Anterior cingulate cortex (tissue), 58 donors: ENCODE measurements at regions not wholly inside any gene's neighbourhood (a gene's known extent, or its start where the extent isn't known, plus 50 kb on each side); places are given as distances from the start of the nearest gene placed in this dataset.
"Not testable (repeated sequence)": the region's sequence is repeated elsewhere in the genome, so short reads cannot be mapped to it uniquely, and the experiment has no call there.

Experiments used
- DNase-seq, 58 donors: peaks; one replicate each; lab custom pipeline; 2025; lab: John Stamatoyannopoulos, UW

DNA sequence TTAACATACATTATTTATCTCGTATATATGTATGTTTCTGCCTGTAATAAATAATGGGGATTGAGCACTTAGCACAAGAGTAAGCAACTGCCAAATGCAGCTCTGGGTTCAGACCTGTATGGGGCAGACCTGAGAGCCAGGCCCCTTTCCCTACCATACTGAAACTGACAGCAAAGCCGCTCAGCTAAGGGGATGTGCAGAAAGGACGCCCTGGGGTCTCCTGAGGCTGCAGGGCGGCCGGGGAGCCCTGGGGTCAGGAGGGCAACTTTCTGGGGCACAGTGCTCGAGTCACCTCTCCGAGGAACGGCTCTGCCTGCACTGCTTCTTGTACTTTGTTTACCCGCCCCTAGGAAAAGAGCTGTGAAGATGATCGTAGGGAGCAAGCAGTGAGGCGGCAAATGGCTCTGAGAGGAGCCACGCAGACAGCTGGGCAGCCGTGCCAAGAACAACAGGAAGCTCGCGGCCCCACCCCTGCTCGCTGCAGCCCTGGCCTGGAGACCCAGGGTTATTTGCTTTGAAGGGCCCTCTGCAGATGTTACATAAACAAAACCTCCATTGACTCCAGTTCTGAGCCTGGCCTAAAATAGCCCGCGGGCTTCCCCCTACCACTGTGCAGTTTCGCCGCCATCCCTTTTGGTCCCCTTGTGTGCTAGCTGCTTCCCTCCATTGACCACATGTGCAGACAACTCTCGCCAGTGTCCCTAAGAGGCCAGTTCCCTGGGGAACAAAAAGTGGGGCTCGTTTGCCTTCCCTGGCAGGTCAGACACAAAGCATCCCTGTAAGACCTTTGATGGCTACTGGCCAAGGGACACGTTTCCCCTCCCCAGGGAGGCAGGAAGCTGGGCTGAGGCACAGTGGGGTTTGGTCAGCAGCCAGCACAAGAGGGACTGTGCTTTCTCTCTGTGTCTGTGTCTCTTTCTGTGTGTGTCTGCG, 111.3 kb upstream of the LNX1 start:
- DNase-seq: peak in 45 of 58 donors; percentile 6 to 72 (median 43)

DNA sequence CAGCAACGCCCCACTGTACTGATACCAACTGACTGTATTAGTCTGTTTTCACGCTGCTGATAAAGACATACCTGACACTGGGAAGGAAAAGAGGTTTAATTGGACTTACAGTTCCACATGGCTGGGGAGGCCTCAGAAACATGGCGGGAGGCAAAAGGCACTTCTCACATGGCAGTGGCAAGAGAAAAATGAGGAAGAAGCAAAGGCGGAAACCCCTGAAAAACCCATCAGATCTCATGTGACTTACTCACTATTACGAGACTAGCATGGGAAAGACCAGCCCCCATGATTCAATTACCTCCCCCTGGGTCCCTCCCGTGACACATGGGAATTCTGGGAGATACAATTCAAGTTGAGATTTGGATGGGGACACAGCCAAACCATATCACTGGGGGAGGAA, 110.0 kb upstream of the LNX1 start:
- DNase-seq: not testable (repeated sequence)

DNA sequence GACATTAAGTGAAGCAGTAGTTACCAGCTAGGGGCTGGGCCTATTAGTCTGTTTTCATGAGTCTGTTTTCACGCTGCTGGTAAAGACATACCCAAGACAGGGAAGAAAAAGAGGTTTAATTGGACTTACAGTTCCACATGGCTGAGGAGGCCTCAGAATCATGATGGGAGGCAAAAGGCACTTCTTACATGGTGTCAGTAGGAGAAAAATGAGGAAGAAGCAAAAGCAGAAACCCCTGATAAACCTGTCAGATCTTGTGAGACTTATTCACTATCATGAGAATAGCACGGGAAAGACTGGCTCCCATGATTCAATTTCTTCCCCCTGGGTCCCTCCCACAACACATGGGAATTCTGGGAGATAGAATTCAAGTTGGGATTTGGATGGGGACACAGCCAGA, 108.0 kb upstream of the LNX1 start:
- not testable (repeated sequence) for DNase-seq

DNA sequence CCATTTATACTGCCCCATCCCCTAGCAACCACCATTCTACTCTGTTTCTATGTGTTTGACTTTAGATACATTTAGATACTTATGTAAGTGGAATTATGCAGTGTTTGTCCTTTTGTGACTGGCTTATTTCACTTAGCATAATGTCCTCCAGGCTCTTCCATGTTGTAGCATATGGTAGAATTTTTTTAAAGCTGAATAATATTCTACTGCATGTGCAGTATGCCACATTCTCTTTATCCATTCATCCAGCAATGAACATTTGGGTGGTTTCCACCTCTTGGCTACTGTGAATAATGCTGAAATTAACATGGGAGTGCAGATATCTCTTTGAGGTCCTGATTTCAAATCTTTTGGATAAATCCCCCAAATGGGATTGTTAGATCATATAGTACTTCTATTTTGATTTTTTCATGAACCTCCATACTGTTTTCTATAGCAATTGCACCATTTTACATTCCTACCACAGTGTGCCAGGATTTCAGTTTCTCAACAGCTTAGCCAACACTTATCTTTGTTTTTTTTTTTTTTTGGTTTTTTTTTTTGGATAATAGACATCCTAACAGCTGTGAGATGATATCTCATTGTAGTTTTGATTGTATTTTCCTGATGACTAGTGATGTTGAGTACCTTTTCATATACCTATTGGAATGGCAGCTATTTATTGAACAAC, 105.9 kb upstream of the LNX1 start:
- DNase-seq: peak in 1 of 58 donors; percentile 34

DNA sequence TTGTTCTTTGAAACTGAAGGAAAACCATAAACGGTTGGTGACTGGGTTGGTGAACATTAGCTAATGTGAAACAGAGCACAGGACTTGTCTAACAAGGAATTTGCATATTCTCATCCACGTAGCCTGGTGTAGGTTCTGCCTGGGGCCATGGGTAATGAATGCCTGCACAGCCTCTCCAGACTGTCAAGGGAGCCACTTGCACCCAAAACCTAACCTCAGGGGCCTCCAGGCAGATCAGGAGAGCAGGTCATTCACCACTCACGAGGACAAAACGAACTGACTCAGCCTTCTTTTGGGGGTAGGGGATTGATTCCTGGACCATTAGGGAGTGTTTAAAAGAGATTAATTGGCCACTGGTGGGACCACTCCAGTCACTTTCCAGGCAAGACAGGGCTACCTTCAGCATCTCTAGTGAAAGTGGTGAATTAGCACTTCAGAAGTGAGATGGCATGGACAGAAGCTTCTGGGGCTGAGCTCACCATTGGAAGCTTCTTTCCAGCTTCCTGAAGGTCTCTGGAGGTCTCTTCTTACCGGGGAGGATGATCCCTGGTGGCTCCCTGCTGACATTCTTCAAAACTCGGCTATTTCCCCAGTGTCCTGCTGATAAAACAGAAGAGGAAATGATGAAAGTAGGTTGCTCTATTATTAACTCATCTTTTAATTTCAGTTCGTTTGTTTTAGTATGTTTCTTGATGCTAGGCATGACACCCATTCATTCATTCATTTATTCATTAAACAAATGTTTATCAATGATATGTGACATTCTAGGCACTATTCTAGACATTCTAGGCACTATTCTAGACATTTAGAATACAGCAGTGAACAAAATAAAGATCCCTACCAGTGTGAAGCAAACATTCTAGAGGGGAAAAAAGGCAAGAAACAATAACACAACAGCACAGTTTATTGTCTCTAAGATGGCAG, 104.5 kb upstream of the LNX1 start:
- DNase-seq: no peak

DNA sequence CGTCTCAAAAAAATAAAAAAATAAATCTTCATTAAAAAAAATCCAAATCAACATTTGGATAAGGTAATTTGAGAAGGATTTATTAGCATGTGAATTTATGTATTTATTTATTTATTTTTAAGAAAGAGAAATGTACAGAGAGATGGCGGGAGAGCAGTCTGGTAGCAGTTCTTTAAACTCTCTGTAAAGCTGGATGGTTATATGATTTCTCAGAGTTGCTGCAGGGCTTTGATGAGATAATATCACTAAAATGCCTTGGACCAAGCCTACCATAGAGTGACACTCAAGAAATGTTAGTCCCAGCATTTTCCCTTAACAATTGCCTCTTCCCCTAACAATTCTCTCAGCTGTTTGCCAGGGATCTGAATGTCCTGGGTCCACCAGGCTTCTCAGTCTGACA, 103.4 kb upstream of the LNX1 start:
- DNase-seq: no peak

DNA sequence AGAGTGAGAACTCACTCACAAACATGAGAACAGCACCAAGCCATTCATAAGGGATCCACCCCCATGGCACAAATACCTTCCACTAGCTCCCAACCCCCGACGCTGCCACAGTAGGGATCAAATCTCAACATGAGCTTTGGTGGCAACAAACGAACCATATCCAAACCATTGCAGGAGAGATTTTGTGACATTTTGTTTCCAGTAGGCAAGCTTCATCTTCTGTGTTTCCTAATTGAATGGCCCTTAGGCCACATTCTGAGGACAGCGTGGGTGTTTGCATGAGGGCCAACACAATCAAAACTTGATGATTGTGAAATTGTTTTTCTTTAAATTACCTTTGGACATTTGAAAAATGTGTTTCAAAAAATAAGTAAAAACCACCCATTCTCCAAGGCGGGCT, 102.6 kb upstream of the LNX1 start:
- DNase-seq: no peak

DNA sequence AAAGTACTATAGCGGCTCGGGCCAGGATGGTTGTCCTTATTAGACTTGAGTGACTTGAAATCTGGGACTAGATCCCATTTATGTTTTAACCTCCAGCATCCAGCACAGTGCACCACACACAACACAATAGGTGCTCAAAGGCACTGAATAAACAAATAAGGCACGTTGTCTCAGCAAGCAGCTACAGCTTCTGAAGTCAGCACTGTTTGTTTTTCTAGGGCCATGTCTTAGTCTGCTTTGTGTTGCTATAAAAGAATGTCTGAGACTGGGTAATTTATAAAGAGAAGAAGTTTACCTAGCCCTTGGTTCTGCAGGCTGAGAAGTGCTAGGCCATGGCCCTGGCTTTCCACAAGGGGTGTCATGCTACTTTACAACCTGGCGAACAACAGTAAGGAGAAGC, 102.1 kb upstream of the LNX1 start:
- no peak for DNase-seq

DNA sequence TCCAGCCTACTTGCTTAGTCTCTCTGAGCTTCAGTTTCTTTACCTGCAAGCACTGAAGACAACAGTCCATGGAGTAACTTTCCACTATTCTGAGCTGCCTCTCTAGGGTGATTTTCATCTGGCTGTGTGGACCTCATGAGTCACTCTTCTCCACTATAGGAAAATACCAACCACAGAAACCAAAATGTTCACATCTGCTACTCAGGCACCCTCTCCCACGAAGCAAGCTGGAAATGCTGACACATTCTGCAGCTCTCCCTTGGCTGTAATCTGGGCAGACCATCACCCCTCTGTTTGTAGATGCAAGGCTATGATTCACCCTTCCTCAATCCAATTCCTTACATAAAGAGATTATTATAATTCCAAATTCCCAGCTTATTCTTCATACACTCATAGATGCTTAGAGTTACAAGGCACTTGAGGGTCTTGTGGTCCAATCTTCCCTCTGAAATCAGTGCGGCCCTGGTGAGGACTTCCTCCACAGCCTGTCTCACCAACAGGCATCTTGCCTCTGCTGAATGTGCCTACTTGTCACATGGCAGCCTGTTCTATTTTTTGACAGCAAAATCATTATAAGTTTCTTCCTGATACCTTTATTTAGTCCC, 97.0 kb upstream of the LNX1 start:
- DNase-seq: peak in 27 of 58 donors; percentile 3 to 80 (median 29)

DNA sequence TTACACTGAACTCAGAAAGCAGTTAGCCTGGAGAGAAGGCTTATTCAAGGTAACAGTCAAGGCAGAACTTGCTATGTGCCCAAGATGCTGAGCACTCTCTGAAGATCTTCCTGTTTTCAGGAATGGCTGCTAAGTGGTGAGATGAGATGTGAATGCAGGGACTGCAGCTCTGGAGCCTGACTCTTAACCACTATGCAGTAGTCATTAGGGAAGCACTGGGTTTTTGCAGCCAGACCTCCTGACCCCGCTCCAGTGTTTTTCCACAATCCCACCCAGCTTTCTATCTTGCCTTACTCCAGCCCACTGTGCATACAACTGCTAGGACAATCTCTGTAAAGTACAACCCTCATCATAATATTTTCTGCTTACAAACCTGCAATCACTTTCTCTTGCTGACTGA, 95.2 kb upstream of the LNX1 start:
- DNase-seq: no peak

DNA sequence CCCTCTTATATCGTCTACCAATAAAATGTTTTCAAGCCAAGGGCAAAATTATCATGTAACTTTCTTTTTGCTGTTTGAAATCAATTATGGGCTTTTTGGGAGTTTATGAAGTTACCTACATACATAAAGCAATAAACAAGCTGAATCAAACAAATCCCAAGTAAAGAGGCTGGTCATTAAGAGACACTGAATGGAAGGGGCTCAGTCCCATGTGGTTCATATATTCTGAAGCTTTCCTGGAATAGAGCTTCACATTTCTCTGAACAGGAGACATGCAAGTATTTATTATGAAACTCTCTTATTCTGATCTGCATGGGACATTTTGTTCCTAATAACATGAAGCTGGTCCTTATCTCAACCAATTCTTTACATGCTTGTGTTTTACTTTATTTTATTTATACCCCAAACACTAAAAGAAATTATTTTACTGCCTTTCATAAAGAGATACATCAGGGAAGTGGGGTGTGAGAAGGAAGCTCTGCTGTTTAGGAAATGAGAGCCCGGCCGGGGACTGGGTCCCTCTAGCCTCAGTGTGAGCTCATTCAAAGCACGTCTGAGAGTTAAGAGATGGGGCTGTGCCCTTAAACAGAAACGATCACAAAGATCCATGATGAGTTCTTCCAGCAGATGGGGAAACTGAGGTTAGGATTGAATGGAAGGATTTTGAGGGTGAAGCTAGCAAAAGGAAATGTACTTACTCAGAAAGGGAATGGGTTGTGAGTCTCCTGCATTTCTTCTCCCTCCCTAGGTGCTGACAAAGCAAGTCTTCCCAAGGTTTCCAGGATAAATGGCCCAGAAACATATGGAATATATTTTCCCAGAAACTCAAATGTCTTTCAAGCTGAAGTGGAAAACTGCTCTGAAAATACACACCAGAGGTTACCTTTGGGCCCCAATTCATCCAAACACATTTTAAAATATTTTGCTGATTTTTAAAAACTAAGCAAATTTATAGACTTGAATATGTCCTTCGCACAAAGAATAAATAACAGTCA, 93.1 kb upstream of the LNX1 start:
- no peak for DNase-seq

DNA sequence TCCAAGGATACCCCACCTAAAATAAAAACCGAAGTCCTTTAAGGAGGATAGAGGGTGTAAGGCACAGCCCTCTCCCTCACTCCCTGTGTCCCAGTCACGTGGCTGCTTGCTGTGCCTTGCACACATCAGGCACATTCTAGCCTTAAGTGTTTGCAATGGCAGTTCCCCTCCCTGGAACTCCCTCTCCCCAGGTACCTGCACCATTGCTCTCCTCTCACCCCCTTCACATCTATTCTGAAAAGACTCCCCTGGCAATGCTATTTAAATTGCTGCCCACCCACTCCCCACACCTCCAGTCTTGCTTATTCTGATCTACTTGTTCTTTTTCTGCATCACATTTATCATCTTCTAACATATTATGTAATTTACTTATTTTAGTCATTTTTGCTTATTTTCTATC, 91.6 kb upstream of the LNX1 start:
- DNase-seq: peak in 15 of 58 donors; percentile 3 to 43 (median 13)

DNA sequence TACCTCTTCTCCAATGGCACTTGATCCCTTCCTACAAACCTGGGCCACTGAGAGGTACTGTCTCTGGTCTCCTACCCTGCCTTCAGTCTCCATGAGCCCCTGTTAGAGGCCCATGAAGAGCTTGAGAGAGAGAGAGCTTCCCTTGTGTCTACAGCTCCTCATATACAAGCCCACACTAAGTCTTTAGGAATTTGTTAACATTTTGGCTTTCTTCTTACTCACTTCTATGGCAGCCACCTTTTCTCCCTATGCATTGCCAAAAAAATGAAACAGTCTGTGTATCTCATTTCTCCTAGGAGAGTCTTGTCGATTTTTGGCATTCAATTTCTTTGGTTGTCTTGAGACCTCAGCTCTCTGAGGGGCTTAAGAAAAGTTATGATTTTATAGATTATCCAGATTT, 90.9 kb upstream of the LNX1 start:
- no peak for DNase-seq

DNA sequence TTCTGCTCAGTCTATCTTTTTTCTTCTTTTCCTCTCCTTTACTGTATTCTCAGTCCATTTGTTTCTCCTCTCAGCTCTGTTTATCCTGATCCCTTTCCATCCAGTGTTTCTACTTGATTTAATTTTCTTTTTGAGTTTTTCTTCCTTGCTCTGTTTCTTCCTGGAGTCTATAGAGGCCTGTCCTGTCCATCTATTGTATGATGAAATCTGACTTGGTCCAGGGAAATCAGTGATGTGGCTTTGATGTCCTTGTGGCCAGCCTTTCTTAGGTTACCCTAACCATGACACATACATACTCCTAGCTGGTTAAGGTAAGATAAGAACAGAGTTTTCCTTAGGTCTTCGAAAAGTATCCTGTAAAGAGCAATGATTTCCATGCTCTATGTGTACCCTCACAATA, 89.3 kb upstream of the LNX1 start:
- DNase-seq: no peak

DNA sequence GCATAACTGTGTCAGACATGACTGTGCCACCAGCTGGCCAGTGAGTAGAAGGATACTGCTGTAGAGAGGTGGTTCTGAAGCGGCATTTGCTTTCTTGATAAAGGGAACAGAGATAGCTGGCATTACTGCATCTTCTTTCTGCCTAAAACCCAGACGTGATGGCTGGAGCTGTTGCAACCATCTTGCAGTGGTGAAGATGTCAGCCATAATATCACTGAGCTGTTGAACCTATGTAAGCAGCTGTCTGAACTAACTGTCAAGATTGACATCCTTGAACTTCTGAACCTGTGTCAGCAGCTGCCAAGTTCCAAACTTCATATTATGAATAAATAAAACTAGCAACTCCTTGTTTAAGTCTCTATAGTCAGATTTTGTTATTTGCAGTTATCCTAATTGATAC, 88.9 kb upstream of the LNX1 start:
- DNase-seq: no peak

DNA sequence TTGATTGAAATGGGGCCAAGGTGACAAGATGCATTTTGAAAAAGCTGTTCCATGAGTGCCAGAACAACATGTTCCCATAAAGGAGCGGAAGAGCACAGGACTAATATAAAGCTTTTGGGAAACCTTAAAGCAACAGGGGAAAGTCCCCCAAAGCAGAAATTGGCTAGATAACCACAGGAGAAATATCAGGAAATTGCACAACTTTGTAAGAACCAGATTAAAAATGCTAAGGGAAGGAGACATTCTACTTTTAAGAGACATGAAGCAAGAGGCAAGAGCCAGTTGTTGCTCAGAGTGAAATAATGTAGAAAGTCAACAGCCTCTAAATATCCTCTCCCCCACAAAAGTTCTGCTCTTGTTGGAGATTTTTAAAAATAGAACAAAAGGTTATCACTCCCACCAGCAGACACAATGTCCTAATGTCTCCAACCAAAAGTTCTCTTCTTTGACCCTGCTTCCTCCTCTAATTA, 85.2 kb upstream of the LNX1 start:
- DNase-seq: no peak

DNA sequence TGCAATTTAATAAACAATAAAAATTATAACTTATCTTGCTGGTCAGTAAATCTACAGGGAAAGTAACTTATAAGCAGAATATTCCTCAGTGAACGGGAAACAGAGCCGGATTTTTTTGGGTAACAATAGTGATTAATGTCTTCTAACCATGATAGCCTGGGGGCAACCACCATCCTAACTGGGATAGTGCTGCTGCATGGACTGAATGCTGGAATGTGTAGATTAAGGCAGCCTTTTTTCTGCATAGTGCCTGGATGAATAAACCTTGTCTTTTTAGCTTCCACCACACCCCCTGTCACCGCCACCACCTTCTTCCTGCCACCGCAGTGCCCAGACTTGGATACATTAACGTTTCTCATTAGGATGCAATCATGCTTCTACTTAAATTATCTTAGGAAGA, 83.6 kb upstream of the LNX1 start:
- no peak for DNase-seq

DNA sequence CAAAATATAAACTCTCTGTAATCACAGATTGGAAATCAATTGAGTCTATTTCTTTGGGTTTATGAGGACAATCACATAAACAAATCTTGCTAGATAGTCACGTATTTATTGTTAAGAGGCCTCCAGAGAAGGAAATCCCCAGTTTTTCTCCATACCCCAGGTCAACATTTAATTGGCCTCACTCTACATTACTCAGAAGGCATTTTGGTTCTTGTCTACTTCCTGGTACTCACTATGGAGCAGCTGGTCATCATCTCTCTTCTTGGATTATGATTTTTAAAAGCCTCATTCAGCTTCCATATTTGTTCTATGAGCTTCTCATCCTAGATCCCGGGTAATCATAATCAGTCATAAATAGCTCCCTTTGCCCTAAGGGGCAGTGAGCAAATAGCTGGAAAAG, 81.6 kb upstream of the LNX1 start:
- no peak for DNase-seq

DNA sequence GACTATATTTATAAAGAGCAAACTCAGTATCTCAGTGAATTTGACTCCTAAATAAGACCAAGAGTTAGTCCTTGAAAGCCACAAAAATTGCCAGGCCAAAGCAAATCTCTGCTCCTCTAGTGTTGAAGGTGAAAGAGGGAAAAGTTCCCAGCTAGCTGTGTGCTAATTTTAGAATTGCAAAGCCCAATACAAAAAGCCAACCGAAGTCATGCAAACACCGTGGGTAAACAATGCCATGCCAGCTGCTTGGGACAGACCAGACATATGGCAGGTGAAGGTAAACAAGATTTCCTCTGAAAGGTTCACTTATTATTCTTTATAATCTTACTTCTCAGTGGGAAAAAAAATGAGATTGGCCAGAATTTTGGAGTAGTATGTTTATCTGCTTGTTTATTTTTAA, 80.5 kb upstream of the LNX1 start:
- no peak for DNase-seq
